ENCODE measurements at regions not wholly inside any gene's neighbourhood (a gene's known extent, or its start where the extent isn't known, plus 50 kb on each side); places are given as distances from the start of the nearest gene placed in this dataset.

- TF ChIP-seq CTCF (conservative IDR thresholded peaks at IDR 0.05 in 1 of 2, IDR thresholded peaks at IDR 0.05 in 1 of 2; ENCODE audit: extremely low read depth in 1 of 2, insufficient read depth in 1 of 2, low read depth in 1 of 2, low read length in 2 of 2): no peak
- TF ChIP-seq EZH2 (IDR thresholded peaks at IDR 0.05; ENCODE audit: borderline replicate concordance, low read length): no peak
Observed at GRCh38 chr21:21714426-21714825, 716.2 kb downstream of the NCAM2 start.

Data from mammary epithelial cell (primary cell).